ENCODE measurements at regions not wholly inside any gene's neighbourhood (a gene's known extent, or its start where the extent isn't known, plus 50 kb on each side); places are given as distances from the start of the nearest gene placed in this dataset.
"Not testable (repeated sequence)": the region's sequence is repeated elsewhere in the genome, so short reads cannot be mapped to it uniquely, and the experiment has no call there.

- TF ChIP-seq MAX (IDR thresholded peaks at IDR 0.05; ENCODE audit: low read depth, low read length) (no peak), POLR2A (IDR thresholded peaks at IDR 0.05; ENCODE audit: extremely low read depth, insufficient read length) (no peak), MYC (IDR thresholded peaks at IDR 0.05; ENCODE audit: low read depth, low read length) (no peak), CTCF (IDR thresholded peaks at IDR 0.05; ENCODE audit: low read depth, low read length) (no peak)
- DNase-seq (ENCODE audit: low read depth), result peak; percentile 20
- H3K4me3 ChIP-seq (ENCODE audit: low read depth, low read length), result no peak overlapping the region
Observed at GRCh38 chr18:1308686-1309085, 404.0 kb downstream of the ADCYAP1 start.

- no peak for DNase-seq (ENCODE audit: low read depth)
- TF ChIP-seq MYC (IDR thresholded peaks at IDR 0.05; ENCODE audit: low read depth, low read length) (no peak), CTCF (IDR thresholded peaks at IDR 0.05; ENCODE audit: low read depth, low read length) (no peak), POLR2A (IDR thresholded peaks at IDR 0.05; ENCODE audit: extremely low read depth, insufficient read length) (no peak), MAX (IDR thresholded peaks at IDR 0.05; ENCODE audit: low read depth, low read length) (no peak)
- no peak overlapping the region for H3K4me3 ChIP-seq (ENCODE audit: low read depth, low read length)
Observed at GRCh38 chr18:1311376-1311775, 406.7 kb downstream of the ADCYAP1 start.

GRCh38 chr18:1335345-1335744, 430.7 kb downstream of the ADCYAP1 start:
- not testable (repeated sequence) for DNase-seq (ENCODE audit: low read depth); H3K4me3 ChIP-seq (ENCODE audit: low read depth, low read length)

- no peak for DNase-seq (ENCODE audit: low read depth)
- no peak overlapping the region for H3K4me3 ChIP-seq (ENCODE audit: low read depth, low read length)
- TF ChIP-seq CTCF (IDR thresholded peaks at IDR 0.05; ENCODE audit: low read depth, low read length) (no peak), MAX (IDR thresholded peaks at IDR 0.05; ENCODE audit: low read depth, low read length) (no peak), MYC (IDR thresholded peaks at IDR 0.05; ENCODE audit: low read depth, low read length) (no peak), POLR2A (IDR thresholded peaks at IDR 0.05; ENCODE audit: extremely low read depth, insufficient read length) (no peak)
Observed at GRCh38 chr18:1350931-1351450, 446.3 kb downstream of the ADCYAP1 start.

- no peak overlapping the region for H3K4me3 ChIP-seq (ENCODE audit: low read depth, low read length)
- no peak for DNase-seq (ENCODE audit: low read depth)
- TF ChIP-seq MYC (IDR thresholded peaks at IDR 0.05; ENCODE audit: low read depth, low read length) (no peak), MAX (IDR thresholded peaks at IDR 0.05; ENCODE audit: low read depth, low read length) (no peak), POLR2A (IDR thresholded peaks at IDR 0.05; ENCODE audit: extremely low read depth, insufficient read length) (no peak), CTCF (IDR thresholded peaks at IDR 0.05; ENCODE audit: low read depth, low read length) (no peak)
Observed at GRCh38 chr18:1353025-1353424, 448.4 kb downstream of the ADCYAP1 start.

- no peak overlapping the region for H3K4me3 ChIP-seq (ENCODE audit: low read depth, low read length)
- TF ChIP-seq MAX (IDR thresholded peaks at IDR 0.05; ENCODE audit: low read depth, low read length) (no peak), POLR2A (IDR thresholded peaks at IDR 0.05; ENCODE audit: extremely low read depth, insufficient read length) (no peak), MYC (IDR thresholded peaks at IDR 0.05; ENCODE audit: low read depth, low read length) (no peak), CTCF (IDR thresholded peaks at IDR 0.05; ENCODE audit: low read depth, low read length) (no peak)
- no peak for DNase-seq (ENCODE audit: low read depth)
Observed at GRCh38 chr18:1357724-1358123, 453.1 kb downstream of the ADCYAP1 start.
